HG03439 (cell line): ENCODE measurements at regions not wholly inside any gene's neighbourhood (a gene's known extent, or its start where the extent isn't known, plus 50 kb on each side); places are given as distances from the start of the nearest gene placed in this dataset.
A peak's percentile ranks its signal among the peaks of the same experiment; 100 is the strongest.
"Not testable (repeated sequence)": the region's sequence is repeated elsewhere in the genome, so short reads cannot be mapped to it uniquely, and the experiment has no call there.

Source experiments
- ATAC-seq: cut with Tn5 transposase; IDR thresholded peaks from one replicate; pipeline ENCODE4 v1.9.1; 2021; ENCODE audit warnings: mild to moderate bottlenecking, moderate library complexity; ENCODE audit not compliant: unreplicated experiment

DNA sequence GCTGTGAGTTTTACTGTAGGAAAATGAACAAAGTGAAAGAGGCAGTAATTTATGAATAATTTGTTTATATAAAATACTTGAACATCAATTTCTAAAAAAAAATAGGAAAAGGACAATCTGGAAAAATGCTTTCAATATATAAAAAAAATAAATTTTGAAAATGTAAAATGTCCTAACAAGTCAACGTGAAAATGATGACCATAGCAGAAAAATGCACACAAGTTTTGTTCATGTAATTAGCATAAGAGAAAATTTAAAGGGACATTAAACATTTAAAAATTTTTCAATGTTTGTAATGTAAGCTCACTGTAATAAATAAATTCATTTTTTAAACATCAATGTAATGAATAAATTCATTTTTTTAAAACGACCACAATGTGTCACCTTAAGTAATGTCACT is 214.8 kb upstream of the ATXN7L3B start:
- ATAC-seq, result no peak

- ATAC-seq, result no peak
These were observed 209.0 kb upstream of the ATXN7L3B start for GRCh38 chr12:74328623-74329022.

DNA sequence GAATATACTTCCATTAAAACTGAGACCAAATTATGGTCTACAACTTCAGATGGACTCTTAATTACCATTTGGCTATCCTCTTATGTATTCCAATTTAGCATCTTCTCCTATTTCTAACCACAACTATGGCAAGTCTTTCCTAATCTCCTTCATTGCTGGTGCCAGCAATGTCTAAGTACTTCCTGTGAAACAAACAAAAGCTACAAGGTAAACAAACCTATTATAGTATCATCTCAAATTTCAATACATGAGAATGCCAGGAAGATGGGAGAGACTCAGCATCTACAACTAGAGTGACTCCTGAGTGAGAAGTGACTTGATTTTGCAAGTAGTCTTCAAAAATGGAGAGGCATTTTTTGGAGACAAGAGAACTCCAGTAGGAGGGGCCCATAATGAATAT is 202.9 kb upstream of the ATXN7L3B start:
- ATAC-seq, result no peak

DNA sequence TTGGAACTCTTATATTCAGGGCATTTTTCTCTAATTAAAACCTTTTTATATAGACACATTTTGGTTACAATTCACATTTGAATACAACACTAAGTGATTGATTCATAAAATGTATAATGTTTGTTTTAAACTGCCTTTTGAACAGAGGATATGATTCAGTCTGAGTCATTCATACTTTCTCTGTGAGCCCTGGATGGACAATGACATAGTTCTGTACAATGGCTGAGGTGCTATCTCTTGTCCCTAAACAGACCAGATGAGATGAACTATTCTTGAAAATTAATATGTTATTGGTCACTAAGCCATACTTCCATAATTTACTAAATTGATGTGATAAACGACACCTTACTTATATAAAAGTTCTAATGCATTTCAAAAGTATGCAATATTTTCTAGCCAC is 199.7 kb upstream of the ATXN7L3B start:
- no peak for ATAC-seq

GRCh38 chr12:74339211-74339610 is 198.4 kb upstream of the ATXN7L3B start:
- ATAC-seq, result no peak

DNA sequence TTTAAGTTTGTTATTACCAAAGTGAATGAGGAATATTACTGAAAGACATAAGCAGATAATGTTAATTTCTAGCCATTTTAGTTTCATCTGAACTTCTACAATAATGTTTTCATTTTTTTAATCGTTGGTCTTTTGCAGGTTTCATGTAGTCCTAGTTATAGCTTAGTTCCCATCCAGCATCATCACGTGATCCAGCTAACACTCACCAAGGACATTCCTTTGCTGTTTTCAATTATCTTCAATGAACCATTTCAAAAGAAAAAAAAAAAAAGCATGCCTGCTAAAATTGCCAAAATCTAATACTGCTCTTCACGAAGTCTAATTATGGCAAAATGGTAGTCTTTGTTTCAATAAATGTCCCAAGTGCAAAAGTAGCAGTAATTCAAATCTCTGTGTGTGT is 187.7 kb upstream of the ATXN7L3B start:
- no peak for ATAC-seq

GRCh38 chr12:74365178-74365964 is 172.3 kb upstream of the ATXN7L3B start:
- peak; percentile 89 for ATAC-seq

- ATAC-seq, result no peak
These were observed 166.9 kb upstream of the ATXN7L3B start for GRCh38 chr12:74370608-74371216.

GRCh38 chr12:74379114-74379513 is 158.5 kb upstream of the ATXN7L3B start:
- ATAC-seq, result no peak

DNA sequence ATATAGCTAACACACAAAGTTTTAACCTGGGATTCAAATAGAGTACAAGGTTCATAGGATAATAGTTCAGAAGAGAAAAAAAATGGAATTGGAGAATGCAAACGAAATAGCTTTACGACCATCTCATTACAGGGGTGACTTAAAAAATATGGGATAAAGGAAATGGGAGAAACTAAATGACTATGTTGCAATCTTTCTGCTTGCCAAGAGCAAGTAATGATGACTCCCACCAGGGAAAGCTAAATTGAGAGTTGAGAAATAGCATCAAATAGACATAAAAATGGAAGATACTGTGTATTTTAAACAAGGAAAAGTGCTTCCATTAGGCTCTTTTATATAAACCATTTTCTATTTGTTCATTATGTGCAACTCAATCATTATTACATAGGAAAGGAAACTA is 155.7 kb upstream of the ATXN7L3B start:
- no peak for ATAC-seq

GRCh38 chr12:74382983-74383382 is 154.7 kb upstream of the ATXN7L3B start:
- ATAC-seq, result no peak

GRCh38 chr12:74391283-74391682 is 146.4 kb upstream of the ATXN7L3B start:
- no peak for ATAC-seq

- no peak for ATAC-seq
These were observed 144.4 kb upstream of the ATXN7L3B start for GRCh38 chr12:74393272-74393671.

- no peak for ATAC-seq
These were observed 143.0 kb upstream of the ATXN7L3B start for GRCh38 chr12:74394647-74395046.

- ATAC-seq, result no peak
These were observed 136.6 kb upstream of the ATXN7L3B start for GRCh38 chr12:74401035-74401434.

- no peak for ATAC-seq
These were observed 135.7 kb upstream of the ATXN7L3B start for GRCh38 chr12:74401966-74402365.

GRCh38 chr12:74403221-74403470 is 134.5 kb upstream of the ATXN7L3B start:
- not testable (repeated sequence) for ATAC-seq

GRCh38 chr12:74408601-74409166 is 129.0 kb upstream of the ATXN7L3B start:
- no peak for ATAC-seq

DNA sequence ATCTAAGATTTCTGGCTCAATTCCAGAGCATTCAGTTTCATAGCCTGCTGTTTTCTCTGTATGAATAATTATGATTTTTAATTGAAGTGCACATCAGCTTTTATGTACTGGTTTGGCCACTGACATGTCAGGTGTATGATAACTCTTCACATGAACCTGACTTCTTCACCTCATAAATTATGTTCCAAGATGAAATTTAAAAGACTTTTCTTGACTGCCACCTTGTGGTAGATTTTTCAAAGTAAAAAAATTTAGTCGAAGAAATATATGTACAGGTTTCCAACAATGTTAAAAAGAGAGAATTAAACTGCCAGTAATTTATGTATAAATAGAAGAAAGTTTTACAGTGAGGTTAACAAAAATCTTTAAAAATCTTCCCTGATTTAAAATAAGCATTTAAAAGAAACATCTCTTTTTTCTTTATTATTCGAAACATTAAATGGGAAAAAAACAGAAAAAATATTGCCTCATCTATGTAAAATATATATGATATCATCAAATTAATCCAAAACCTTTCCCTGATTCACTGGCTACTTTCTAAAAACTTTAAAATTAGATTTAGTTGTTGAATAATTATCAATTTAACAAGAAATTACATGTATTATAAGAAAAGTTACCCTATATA is 124.9 kb upstream of the ATXN7L3B start:
- ATAC-seq, result no peak

- ATAC-seq, result no peak
These were observed 122.0 kb upstream of the ATXN7L3B start for GRCh38 chr12:74415633-74416032.

GRCh38 chr12:74418573-74418972 is 119.1 kb upstream of the ATXN7L3B start:
- ATAC-seq, result no peak

- no peak for ATAC-seq
These were observed 112.9 kb upstream of the ATXN7L3B start for GRCh38 chr12:74424778-74425177.
